Stimulated activated CD4-positive, alpha-beta T cell treated with anti-CD3 and anti-CD28 coated beads, TNF-alpha, amount 100 ng/mL, for 24 hours (primary cell): ENCODE measurements at regions not wholly inside any gene's neighbourhood (a gene's known extent, or its start where the extent isn't known, plus 50 kb on each side); places are given as distances from the start of the nearest gene placed in this dataset.
"Not testable (repeated sequence)": the region's sequence is repeated elsewhere in the genome, so short reads cannot be mapped to it uniquely, and the experiment has no call there.

Experiments
- DNase-seq, 3 experiments: peaks; one replicate each; pipeline ENCODE4 v3.0.0-alpha.2; 2020; ENCODE audit warnings: low read depth in 3 of 3

DNA sequence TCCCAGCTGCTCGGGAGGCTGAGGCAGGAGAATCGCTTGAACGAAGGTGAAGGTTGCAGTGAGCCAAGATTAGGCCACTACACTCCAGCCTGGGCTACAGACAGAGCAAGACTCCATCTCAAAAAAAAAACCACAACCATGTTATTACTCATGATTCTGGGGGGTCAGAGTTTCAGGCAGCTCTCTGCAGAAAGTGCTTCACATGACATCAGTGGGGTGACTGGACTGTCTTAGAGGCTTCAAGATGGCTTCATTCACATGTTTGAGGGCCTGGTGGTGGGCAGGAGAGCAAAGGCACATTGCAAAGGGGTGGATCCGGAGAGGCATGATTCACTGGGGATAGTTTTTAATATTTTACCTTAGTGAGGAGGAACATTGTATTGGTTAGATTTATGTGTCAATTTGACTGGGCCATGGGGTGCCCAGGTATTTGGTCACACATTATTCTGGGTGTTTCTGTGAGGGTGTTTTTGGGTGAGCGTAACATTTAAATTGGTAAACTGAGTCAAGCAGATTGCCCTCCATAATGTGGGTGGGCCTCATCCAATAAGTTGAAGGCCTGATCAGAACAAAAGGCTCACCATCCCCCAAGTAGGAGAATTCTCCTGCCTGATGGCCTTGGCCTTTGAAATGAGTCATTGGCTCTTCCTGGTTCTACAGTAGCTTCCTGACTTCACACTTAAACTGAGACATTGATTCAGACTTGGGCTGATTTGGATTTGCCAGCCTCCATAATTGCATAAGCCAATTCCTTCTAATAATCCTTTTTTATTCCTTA lies 109.8 kb downstream of the GOSR1 start:
- DNase-seq = no peak

DNA sequence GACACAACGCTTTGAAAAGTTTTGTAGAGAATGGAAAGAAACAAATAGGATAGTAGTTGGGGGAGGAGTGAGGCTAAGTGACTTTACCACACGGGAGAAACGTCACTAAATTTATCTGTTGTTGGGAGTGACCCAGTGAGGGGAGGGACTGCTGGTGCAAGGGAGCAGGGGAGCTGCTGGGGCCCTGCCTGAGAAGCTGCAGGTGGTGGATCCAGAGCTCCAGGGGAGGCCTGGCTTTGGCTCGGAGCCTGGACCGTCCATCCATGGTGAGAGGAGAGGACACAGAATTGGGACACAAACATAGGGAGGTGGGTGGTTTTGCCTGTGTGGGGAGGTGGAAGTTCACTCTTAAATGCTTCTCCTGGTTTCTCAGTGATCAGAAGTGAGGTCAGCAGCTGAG lies 107.6 kb downstream of the GOSR1 start:
- DNase-seq = no peak

DNA sequence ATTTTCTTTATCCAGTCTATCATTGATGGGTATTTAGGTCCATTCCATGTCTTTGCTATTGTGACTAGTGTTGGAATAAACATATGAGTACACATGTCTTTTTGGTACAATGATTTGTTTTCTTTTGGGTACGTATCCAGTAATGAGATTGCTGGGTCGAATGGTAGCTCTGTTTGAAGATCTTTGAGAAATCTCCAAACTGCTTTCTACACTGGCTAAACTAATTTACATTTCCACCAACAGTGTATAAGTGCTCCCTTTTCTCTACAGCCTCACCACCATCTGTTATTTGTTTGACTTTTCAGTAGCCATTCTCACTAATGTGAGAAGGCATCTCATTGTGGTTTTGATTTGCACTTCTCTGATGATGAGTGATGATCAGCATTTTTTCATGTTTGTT lies 103.7 kb downstream of the GOSR1 start:
- DNase-seq = no peak

DNA sequence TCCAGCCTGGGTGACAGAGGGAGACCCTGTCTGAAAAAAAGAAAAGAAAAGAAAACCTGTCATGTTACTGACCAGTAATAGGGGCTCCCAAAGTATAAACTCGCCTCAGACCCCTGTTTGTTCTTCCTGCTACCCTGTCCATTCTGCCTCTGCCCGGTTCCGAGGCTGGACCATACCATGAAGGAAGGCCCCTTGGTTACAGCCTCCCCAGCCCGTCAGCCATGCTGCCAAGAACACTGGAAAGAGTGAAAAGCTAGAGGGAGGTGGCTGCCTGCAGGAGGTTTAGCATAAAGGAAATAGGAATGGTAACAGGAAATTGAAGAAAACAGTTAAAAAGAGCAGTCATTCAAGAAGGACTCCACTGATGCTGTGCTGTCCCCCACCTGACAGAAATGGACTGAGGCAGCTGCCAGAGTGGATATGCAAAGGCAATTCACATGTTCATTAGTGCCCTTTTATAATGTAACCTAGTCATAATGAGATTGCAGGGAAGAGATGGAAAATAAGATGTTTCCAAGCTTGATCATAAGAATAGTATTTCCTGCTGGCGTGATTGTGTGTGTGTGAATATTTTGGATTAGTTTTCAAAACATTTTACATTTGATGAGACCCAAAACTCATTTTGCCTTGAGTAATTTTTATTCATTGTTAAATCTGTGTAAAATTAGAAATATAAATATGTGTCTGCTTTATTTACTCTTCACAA lies 102.6 kb downstream of the GOSR1 start:
- no peak for DNase-seq

DNA sequence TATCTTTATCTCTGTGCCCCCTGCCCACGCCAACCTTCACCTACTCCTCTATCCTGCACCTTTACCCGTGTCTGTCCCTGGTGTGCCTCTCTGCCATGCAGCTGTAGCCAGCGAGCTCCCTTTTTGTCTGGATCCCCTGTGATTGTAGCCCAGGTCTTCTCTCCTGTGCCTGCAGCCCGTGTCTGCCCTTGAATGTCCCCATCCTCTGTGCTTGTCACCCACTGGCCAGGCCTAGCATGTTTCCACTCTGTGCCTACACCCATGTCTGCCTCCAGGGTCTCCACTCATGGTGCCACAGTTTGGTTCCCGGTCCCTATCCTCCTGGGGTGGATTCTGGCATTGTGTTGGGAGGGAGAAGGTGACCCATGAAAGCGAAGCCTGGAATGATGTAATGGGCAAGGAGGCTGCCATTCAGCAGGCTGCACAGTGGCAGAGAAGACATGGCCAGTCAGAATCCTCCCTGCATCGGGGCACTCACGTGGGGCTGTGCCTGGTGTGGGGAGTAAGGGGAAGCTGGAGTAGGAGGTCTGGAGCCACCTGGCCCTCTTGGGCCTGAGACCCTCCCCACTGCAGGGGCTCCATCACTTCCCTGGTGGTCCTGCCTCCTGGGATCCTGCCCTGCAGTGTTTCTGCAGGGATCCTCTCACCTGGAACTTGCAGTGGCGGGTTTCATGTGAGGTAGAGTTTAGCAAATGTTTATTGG lies 101.0 kb downstream of the GOSR1 start:
- DNase-seq = not testable (repeated sequence)
